ENCODE measurements at regions not wholly inside any gene's neighbourhood (a gene's known extent, or its start where the extent isn't known, plus 50 kb on each side); places are given as distances from the start of the nearest gene placed in this dataset.

DNA sequence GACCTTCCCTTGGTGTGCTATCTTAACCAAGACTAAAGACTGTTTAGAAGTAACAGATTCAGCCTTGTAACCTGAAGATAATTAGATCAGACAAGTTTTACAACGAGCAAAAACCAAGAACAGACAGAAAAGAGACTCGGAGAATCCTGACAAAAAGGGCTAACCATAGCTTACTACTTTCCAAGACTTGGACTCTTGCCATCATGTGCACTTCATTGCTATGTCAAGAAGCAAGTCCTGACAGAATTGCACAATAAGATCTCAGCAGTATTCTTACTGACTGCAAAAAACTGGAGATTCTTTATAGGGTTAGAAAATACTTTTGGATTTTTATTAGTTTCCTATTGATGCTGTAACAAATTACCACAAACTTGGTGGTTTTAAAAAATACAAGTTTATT, 1539.0 kb upstream of the NUDT12 start:
- H3K23ac ChIP-seq (ENCODE audit: insufficient read length, low read depth, low read length), result no peak overlapping the region
- no peaks in the 10 kb centered on the region for H3K4me1 ChIP-seq (ENCODE audit: insufficient read depth, low read length)
- no peak for DNase-seq
- H4K8ac ChIP-seq (replicated peaks; ENCODE audit: insufficient read length, low read depth, low read length), result no peak overlapping the region
- H4K20me1 ChIP-seq (ENCODE audit: control insufficient read depth, insufficient read depth, insufficient read length), result no peaks in the 10 kb centered on the region
- Mint-ChIP-seq H3K27ac (no peak overlapping the region), H3K4me3 (no peak overlapping the region), H3K9me3 (no peaks in the 10 kb centered on the region; a peak in 1 of 5 replicates), H3K36me3 (ENCODE audit: insufficient read depth in 1 of 3, low read depth in 3 of 3) (no peaks in the 10 kb centered on the region; a peak in 1 of 7 replicates), H3K27me3 (ENCODE audit: low read depth) (no peaks in the 10 kb centered on the region), H3K4me1 (no peaks in the 10 kb centered on the region)
- H2BK12ac ChIP-seq (ENCODE audit: insufficient read length, low read depth, low read length), result no peak overlapping the region
- H3K14ac ChIP-seq (ENCODE audit: insufficient read depth, low read length), result no peak overlapping the region
- no peaks in the 10 kb centered on the region for H3K23me2 ChIP-seq (ENCODE audit: insufficient read length, low read depth, low read length, poor library complexity, severe bottlenecking)
- no peak overlapping the region for H2BK5ac ChIP-seq (ENCODE audit: insufficient read length, low read length)
- H3K18ac ChIP-seq (ENCODE audit: insufficient read length, low read depth, low read length), result no peak overlapping the region
- H3K79me1 ChIP-seq (ENCODE audit: insufficient read depth, low read depth, low read length, poor library complexity, severe bottlenecking), result no peaks in the 10 kb centered on the region
- H3K9me3 ChIP-seq (ENCODE audit: control insufficient read depth, low read depth, low read length), result no peaks in the 10 kb centered on the region
- H3K4ac ChIP-seq (ENCODE audit: low read depth, low read length), result no peak overlapping the region
- no peak overlapping the region for H3K27ac ChIP-seq (ENCODE audit: insufficient read length, low read depth, low read length)
- no peak overlapping the region for H3K4me2 ChIP-seq (ENCODE audit: insufficient read depth, insufficient read length, low read length)
- WGBS (ENCODE audit: extremely low coverage, insufficient read length, low lambda C conversion rate), result no CpG with 5 or more reads among the region's 2 CpGs
- H3T11ph ChIP-seq (ENCODE audit: low read length), result no peak overlapping the region
- H2AFZ ChIP-seq (ENCODE audit: low read length), result no peak overlapping the region
- no peak overlapping the region for H3K56ac ChIP-seq (ENCODE audit: insufficient read length, low read depth, low read length)
- no peak overlapping the region for H2BK15ac ChIP-seq (ENCODE audit: low read depth, low read length)
- TF ChIP-seq, protein P1, sequence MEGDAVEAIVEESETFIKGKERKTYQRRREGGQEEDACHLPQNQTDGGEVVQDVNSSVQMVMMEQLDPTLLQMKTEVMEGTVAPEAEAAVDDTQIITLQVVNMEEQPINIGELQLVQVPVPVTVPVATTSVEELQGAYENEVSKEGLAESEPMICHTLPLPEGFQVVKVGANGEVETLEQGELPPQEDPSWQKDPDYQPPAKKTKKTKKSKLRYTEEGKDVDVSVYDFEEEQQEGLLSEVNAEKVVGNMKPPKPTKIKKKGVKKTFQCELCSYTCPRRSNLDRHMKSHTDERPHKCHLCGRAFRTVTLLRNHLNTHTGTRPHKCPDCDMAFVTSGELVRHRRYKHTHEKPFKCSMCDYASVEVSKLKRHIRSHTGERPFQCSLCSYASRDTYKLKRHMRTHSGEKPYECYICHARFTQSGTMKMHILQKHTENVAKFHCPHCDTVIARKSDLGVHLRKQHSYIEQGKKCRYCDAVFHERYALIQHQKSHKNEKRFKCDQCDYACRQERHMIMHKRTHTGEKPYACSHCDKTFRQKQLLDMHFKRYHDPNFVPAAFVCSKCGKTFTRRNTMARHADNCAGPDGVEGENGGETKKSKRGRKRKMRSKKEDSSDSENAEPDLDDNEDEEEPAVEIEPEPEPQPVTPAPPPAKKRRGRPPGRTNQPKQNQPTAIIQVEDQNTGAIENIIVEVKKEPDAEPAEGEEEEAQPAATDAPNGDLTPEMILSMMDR (conservative IDR thresholded peaks at IDR 0.05), result no peak
- H2BK20ac ChIP-seq (ENCODE audit: low read depth, low read length, poor library complexity, severe bottlenecking), result no peak overlapping the region
- H2AK5ac ChIP-seq (ENCODE audit: insufficient read length, low read length), result no peak overlapping the region
- no peak overlapping the region for H4K5ac ChIP-seq (ENCODE audit: insufficient read length, low read depth, low read length)
- H2BK120ac ChIP-seq (ENCODE audit: low read depth, low read length, poor library complexity, severe bottlenecking), result no peak overlapping the region
- no peak overlapping the region for H3K9ac ChIP-seq (ENCODE audit: extremely low read depth, insufficient read length, low read length)
- H3K27me3 ChIP-seq (ENCODE audit: insufficient read depth, low read length), result no peaks in the 10 kb centered on the region
- H4K91ac ChIP-seq (ENCODE audit: insufficient read length, low read depth, low read length), result no peak overlapping the region
- no peaks in the 10 kb centered on the region for H3K79me2 ChIP-seq (ENCODE audit: insufficient read depth, low read length)
